ENCODE measurements at regions not wholly inside any gene's neighbourhood (a gene's known extent, or its start where the extent isn't known, plus 50 kb on each side); places are given as distances from the start of the nearest gene placed in this dataset.

DNA sequence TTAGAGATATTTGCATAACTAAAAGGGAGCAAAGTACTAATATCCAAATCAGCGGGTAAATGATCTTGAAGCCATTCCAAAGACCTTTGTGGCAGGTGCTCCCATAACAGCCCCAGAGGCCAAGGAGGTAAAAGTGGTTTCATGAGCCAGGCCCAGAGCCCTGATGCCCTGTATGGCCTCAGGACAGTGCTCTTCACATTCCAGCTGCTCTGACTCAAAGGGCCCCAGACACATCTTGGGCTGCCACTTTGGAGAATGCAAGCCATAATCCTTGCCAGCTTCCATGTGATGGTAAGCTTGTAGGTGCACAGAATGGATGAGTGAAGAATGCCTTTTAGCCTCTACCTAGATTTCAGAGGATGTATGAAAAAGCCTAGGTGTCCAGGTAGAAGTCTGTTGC lies 933.4 kb downstream of the SLC16A7 start:
- TF ChIP-seq, protein P1, sequence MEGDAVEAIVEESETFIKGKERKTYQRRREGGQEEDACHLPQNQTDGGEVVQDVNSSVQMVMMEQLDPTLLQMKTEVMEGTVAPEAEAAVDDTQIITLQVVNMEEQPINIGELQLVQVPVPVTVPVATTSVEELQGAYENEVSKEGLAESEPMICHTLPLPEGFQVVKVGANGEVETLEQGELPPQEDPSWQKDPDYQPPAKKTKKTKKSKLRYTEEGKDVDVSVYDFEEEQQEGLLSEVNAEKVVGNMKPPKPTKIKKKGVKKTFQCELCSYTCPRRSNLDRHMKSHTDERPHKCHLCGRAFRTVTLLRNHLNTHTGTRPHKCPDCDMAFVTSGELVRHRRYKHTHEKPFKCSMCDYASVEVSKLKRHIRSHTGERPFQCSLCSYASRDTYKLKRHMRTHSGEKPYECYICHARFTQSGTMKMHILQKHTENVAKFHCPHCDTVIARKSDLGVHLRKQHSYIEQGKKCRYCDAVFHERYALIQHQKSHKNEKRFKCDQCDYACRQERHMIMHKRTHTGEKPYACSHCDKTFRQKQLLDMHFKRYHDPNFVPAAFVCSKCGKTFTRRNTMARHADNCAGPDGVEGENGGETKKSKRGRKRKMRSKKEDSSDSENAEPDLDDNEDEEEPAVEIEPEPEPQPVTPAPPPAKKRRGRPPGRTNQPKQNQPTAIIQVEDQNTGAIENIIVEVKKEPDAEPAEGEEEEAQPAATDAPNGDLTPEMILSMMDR (optimal IDR thresholded peaks at IDR 0.05 in 1 of 3, IDR thresholded peaks at IDR 0.05 in 1 of 3, conservative IDR thresholded peaks at IDR 0.05 in 1 of 3; ENCODE audit: extremely low read depth in 1 of 3, insufficient read depth in 2 of 3, low read length in 3 of 3) = no peak
- TF ChIP-seq EZH2 (IDR thresholded peaks at IDR 0.05; ENCODE audit: low read length) = no peak
